Activated CD4-positive, alpha-beta T cell treated with anti-CD3 and anti-CD28 coated beads for 4 hours (primary cell): ENCODE measurements at regions not wholly inside any gene's neighbourhood (a gene's known extent, or its start where the extent isn't known, plus 50 kb on each side); places are given as distances from the start of the nearest gene placed in this dataset.

ENCODE experiments used
- DNase-seq, 2 donors: peaks; one replicate each; pipeline ENCODE4 v3.0.0-alpha.2; 2020

DNA sequence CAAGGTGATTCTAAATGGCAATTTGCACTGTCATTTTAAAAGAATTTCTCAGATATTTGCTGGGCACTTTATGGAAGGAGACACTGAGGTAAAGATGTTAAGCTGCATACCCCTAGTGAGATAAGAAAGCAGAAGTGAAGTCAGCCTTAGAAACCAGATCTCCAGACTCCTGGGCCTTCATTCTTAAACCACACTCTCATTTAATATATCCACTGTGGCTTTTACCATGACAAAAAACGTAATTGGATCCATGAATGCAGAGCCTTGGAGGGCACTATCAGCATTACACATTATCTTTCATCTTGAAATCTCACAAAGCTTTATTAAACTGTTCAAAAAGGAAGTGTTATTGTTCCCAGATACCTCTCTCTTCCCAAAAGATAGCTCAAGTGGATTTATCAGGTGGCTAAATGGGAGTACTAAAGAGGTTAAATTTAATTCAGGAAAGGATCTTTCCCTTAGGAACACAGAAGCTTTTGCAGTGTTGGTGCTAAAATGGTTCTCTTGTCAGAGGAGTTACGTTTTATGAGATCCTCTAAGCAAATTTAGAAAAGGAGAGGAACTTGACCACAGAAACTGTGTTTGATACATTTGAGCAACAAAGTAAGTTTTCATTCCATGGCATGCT is 1060.4 kb downstream of the EFNB2 start:
- DNase-seq = no peak

DNA sequence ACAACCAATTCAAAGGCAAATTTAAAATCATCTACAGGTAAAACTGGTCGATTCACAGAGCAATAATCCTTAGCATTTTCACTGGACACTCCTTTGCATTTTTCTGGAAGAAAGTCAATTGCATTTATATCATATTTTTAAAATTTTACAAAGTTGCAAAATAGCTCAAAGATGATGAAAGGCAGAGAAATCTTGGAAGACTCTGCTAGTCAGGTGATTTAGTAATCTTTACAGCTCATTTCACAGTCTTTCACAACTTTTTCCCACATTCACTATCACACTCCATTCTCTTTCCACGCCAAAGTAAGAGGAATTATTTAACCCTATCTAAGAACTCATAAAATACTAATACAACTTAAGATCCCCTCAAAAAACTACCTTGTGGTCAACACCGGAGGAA is 1063.8 kb downstream of the EFNB2 start:
- DNase-seq = no peak

DNA sequence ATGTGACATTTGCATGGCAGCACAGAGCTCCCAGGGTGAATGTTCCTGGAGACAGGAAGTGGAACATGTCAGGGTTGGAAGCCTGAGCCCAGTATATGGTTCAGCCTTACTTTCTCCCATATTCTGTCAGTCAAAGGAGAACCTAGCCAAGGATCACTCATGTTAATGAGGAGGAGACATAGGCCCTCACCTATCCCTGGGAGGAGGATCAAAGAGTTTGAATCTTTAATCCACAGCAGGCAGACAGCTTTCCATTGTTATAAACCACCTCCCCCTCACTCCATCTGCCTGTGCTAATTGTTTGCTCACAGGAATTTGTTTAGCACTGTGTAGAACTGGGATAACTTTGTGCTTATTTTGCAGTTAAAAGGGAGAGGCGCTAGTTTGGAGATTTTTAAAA is 1069.1 kb downstream of the EFNB2 start:
- no peak for DNase-seq

DNA sequence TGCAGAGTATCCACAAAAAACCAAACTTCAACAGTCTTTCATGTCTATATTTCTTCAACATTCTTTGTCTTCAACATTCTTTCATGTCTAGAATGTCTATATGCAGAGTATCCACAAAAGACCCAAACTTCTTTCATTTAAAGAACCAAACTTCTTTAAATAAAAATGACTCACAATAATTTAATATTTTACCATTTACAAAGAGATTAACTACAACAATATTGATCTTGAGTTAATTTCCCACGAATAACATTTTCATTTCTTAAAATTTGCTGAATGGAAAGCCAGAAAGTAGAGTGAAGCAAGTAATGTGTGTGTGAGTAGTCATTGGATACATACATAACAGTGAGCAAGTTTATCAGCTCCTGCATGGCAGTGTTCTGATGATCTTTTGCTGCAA is 1069.7 kb downstream of the EFNB2 start, which contains the start of gene DAOA:
Gene DAOA, plus strand, starts transcription at position 301 of the 400 bp plus-strand sequence.
- no peak for DNase-seq

DNA sequence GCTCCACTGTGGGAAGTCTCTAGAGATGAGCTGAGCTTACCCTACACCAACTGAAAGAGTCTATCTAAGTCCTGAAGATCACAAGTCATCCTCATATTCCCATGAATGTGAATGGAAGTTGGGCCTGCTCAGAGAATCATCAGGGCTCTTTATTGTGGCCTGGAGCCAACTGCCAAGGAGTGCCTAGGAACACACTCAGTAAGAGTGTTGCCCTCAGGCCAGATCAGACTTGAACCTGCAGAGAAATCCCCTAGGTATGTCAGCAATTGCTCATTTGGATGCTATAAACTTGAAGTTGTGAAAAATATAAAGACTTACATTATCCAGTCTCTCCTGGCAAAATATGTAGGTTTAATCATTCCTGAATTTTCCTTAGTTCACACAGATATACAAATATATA is 1070.2 kb downstream of the EFNB2 start:
- DNase-seq = no peak

DNA sequence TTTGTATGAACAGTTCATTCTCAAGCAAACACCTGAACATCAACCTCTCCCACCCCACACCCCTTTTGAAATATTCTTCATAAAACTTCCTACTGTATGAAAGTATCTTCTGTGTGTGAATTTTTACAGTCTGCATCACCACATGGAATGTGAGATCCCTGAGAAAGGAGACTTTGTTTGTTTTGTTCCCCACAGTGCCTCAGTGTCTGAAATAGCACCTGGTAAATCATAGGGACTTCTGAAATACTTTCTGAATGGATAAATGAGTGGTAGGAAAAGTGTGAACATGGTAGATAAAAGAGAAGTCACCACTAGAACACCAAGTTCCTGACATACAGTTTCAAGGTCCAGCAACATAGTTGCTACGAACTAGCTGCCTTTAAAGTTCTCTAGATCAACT is 1071.2 kb downstream of the EFNB2 start:
- no peak for DNase-seq

DNA sequence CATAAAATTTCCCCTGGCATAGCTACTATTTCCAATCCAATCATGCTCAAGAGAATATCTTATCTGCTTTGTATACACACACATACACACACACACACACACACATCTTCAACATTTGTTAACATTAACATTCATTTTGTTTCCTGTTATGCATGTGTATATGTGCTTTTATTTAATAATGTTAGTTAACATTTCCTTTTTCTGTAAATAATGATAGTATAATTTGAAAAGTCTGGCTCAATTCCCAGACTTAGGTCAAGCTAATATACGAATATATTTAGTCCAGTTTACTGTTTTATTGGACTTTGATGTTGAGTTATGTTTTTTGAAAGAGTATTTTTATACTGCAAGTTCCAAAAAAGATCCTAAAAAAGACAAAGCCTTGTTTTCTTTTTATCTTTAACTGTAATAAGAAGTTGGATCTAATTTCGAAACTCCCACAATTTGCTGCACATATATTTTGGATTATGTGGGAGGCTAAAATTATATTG is 1072.4 kb downstream of the EFNB2 start:
- DNase-seq = no peak

DNA sequence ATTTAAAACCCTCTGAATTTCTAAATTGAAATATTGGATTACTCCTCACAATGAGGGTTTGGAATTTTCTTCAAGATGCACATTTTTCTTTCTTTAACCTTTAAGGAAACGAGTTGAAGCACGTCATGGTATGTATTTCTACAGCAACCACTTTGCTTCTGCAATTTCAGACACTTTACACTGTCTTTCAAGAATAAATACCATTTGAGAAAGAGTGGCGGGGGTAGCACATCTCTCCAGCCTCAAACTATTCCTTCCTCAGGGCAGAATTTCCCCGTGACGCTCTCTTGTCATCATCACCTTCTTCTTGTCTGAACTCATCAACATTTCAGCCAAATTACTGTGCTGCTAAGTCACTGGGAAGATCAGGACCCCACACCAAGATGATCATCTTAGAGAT is 1073.4 kb downstream of the EFNB2 start:
- no peak for DNase-seq

DNA sequence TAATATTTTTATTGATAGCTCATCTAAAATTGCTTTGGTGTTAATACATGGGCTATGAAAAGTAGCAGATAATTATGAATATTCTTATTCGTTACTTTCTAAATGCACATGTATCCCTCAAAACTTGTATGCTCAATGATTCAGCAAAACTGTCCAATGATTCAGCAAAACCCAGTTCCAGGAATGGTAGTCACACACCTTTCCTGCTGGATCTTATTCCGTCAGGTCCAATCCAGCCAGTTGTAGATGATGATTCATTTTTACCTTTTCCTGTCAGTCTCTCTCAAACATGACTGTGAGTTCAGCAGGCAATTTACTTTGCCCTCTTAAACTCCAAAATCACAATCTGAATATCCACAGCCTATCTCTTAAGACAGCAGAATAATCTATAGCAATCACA is 1082.6 kb downstream of the EFNB2 start:
- DNase-seq = no peak

DNA sequence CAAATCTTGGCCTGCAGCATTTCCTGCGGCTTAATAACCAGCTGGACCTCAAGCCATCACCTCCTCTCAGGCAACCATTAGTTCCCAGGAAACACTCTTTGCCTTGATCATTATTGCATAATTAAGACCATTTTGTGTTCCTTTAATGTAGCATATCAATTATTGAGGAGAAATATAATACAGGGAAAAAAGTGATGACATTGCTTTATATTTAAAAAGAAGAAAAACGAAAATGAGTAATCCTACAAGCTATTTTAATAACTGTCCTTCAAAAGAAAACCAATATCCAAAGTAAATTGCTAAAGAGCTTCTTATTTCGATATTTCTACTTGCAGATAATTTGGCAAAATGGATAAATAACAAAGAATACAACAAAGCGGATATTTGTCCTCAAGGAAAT is 1084.7 kb downstream of the EFNB2 start:
- DNase-seq = no peak

DNA sequence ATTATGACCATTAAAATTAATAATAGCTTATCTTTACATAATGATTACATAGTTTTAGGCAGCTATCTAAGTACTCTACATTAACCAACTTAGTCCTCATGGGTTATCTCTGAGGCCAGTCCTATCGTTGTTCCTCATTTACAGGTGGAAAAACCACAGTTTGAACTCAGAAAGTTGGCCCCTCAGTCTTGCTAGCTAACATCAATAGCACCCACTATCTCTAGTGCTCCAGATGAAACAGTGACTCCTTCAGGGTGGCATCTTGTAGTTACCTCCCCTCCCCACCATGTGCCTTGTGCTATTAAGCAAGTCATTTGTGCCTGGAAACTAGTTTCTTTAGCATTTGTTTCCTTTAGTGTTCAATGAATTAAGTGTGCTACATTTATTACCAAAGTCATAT is 1086.7 kb downstream of the EFNB2 start:
- no peak for DNase-seq

DNA sequence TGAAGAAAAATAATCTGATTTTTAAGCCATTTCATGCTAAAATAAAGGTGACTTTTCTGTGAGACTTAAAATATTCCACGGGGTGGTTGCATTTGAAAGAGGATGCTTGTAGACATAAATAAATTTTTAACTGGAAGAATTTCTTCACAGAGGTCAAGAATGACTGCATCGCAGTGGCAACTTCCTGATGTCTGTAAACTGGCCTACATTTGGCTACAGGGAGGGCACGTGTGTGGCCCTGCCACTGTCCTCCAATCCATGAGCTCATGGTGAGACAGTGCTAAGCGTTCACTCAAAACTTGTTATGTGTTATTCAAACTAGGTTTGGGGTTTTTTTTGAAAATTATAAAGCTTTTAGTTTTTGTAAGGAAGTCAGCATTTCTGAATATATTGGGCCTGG is 1089.3 kb downstream of the EFNB2 start:
- DNase-seq = no peak

DNA sequence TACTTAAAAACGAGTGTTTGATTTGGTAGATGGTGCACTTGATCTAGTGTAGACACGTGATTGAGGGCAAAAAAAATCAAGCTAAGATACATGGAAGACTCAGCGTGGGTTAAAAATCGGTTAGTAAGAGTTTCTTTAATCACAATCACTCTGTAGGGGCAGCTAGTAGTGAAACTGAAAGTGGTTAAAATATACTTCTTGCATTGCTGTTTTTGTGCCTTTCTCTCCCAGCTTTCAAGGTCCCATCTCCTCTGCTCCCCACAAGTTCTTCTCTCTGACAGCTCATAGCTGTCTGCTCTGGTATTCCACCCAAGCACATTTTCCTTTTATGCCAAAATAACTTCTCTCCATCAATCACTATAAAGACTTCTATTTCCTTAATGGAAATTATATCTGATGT is 1089.7 kb downstream of the EFNB2 start:
- no peak for DNase-seq

DNA sequence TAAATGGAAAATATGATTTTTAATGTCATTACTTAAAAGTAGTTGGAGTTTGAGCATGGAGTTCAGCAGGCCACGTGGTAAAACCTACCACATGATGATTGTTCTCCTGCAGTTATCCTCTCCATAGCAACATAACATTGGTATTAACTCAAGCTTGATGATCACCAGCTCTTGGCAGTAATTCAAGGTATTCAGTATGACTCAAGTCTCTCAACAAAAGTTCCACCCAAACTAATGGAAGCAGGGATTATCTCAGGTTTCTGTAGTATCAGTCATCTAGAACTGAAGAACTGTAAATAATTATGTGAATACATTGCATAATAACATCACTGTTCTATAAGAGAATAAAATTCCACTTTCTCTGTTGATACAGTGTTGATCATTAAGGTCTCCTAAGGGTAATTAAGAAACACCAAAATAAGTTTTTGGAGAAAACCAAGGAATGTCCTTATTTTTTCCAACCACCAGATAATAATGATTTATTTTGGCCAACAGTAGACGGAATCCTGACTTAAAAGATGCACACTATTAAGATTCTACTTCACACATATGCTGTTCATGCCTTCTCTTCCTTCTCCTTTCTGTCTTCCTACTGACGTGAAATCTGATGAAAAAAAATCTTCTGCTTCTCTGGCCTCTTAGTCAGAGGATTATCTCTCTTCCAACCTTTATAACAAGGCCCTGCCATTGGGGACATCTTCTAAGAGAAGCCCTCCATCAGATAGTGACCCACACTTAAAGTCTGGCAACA is 1092.3 kb downstream of the EFNB2 start:
- no peak for DNase-seq

DNA sequence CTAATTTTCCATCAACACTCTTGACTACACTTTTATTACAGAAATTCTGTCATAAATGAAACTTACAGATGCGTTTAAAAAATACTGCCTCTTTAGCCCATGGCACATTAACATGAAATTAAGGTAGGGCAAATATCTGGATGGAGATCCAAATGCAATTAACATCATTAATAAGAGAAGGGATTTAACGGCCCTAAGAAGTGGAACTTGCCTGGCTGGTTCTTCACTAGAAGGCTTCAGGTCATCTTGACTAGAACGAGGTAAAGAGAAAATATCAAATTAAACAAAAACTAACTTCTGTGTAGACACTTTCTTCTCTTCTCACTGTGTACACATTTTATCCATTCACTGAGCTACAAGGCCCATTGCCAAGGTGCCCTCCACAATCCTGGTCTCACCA is 1093.4 kb downstream of the EFNB2 start:
- no peak for DNase-seq

DNA sequence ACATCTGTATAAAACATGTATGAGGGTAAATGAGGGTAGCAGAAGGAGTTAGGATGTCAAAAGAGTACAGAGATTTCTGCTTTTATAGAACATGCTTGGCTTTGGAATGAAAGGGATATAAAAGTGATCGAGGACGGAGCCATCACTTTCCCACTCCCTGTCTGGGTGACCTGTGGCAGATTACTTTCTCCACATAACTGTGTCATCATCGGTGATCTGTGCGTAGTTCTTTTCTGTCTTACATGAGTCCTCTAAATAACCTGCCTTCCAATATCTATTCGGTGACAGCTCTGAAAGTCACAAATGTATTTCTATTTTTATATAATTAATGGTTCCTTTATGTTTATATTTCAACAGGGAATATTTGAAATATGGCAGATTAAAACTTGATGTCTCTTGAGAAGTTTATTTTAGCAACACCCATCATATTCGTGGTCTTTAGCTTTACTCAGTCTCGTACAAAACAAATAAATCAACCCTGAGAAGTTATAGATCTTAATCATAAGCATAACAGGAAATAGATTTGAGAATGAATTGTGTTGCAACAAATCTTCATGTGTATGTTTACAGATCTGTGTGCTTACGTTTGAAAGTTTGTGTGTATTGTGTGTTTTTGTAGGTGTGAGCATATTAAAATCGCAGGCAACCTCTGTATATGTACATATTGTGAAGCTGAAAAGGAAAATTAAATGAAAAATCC is 1094.3 kb downstream of the EFNB2 start:
- no peak for DNase-seq

DNA sequence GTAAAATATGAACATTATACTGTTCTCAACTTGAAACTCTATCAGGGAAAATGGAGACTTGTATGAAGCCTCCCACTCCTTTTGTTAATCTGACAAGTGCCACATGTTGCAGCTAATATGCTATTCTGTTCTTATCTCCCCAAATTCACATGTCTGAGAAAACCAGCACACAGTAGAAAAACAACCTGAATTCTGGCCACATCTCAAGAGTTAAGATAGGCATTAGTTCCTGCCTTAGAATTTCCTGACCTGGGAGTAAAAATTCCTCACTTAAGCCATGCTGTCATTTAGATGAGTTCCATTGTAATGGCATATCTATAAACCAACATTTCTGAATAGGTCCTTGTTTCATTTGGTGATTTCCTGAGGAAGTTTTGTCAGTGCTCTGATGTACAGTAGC is 1098.5 kb downstream of the EFNB2 start:
- no peak for DNase-seq

DNA sequence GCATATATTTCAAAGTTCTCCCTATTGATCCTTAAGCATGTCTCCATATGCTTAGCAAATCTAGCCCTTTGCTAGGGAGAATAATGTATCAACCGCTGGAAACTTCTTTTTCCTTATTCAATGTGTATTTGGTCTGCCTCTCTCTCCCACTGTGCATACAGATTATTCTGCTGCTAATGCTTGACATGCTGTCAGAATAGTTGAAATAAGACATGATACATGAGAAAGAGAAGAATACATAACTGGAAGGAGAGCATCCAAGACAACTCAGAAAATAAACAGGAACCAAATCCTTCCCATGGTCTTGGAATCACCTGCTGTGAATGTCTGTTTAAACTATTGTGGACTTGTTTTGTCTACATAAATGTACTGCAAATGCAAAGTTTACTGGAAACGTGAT is 1103.0 kb downstream of the EFNB2 start:
- DNase-seq = no peak

DNA sequence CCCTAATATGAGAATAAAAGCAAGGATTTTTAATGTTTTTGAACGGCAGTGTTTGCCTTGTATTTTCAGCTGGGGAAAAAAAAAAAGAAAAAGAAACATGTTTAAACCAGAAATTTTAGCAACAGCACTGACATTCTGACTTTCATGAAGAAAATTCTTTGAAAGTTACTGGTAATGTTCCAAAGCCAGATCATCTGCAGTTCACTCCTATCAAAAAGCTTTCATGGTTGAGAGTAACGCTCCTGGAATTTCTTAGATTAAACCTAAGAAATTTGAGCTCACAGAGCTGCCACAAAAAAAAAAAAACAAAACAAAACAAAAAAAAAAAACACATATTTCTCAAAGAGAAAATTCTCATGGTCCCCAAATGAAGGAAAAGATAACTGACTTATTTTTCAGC is 1106.7 kb downstream of the EFNB2 start:
- no peak for DNase-seq

DNA sequence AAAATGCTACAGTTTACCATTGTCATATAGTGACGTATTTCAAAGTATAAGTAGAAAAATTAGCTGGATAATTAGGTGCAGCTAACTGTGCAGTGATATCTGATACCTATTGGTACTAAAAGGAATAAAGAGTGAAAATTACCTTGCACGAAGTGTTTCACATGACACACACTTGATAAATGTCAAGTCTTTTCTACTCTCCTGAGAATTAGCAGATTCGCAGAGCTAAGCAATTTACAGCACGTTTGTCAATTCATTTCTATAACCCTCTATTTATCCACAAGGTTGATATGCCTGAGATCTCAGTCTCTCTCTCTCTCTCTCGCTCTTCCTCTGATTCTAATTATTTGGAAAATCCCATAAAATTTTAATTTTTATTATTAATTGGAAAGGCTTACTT is 1109.0 kb downstream of the EFNB2 start:
- no peak for DNase-seq

DNA sequence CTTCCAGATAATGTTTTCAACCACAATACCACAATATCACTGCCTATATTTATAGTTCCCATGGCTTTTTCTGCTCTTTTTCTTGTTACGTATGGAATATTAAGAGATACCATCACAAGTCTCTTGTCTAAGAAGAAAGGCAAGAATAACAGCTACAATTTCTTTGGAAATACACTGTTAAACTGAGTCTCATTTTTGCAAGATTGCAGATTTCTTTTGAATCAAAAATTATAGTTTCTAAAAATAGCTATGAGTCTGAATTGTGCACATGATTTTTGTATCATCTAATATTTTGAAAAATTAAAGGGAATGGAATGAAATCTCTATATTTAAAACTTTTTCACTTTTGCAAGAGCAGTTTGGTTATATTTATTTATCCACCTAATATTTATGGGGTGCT is 1120.8 kb downstream of the EFNB2 start:
- no peak for DNase-seq

DNA sequence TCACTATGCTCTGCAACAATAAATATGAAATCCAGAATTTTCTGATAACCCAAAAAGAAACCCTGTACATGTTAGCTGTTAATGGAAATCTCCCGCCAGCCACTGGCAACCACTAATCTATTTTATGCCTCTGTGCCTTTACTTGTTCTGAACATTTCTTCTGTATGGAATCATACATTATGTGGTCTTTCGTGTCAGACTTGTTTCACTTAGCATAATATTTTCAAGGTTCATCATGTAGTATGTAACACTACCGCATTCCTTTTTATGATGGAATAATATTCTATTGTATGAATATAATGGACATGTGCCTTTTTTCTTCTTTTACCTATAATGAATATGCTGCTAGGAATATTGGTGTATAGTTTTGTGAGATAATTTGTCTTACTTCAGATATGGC is 1123.3 kb downstream of the EFNB2 start:
- no peak for DNase-seq

DNA sequence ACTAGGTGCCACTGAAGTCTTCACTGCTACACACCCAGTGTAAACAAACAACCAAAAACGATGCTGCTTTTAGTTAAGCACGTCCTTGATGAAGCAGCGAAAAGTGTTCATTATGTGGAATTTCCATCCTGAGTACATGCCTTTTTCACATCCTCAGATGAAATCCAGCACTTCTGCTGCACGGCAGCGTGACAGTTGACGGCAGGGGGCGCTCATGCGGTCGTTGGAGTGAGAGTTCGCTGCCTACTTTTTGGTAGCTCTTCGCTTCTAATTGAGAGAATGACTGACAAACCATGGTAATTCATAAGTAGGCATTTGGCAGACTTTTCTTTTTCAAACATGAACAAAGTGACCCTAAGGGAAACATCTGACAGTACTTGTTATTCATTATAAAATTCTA is 1124.9 kb downstream of the EFNB2 start:
- DNase-seq = peak in 1 of 2 donors; percentile 7

DNA sequence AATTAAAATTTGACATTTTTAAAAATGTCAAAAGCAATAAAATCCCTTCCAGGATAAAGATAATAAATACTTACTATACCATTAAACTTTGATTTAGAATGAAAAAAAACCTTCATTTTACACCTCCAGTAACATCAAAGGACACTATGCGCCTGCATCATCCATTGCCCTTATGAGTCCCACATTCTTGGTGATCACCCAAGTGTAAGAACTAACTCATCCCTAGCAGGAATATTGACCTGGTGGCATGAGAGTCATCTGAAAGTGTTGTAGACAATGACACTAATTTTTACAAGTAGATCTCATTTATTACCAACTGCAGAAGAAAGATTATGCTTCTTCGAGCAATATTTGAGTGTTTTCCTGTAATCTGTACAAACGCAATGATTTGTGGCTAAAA is 1128.9 kb downstream of the EFNB2 start:
- no peak for DNase-seq
